ENCODE measurements at regions not wholly inside any gene's neighbourhood (a gene's known extent, or its start where the extent isn't known, plus 50 kb on each side); places are given as distances from the start of the nearest gene placed in this dataset.

GRCh38 chr10:46216836-46217751, 69.7 kb upstream of the ANTXRL start:
- TF ChIP-seq, protein P1, sequence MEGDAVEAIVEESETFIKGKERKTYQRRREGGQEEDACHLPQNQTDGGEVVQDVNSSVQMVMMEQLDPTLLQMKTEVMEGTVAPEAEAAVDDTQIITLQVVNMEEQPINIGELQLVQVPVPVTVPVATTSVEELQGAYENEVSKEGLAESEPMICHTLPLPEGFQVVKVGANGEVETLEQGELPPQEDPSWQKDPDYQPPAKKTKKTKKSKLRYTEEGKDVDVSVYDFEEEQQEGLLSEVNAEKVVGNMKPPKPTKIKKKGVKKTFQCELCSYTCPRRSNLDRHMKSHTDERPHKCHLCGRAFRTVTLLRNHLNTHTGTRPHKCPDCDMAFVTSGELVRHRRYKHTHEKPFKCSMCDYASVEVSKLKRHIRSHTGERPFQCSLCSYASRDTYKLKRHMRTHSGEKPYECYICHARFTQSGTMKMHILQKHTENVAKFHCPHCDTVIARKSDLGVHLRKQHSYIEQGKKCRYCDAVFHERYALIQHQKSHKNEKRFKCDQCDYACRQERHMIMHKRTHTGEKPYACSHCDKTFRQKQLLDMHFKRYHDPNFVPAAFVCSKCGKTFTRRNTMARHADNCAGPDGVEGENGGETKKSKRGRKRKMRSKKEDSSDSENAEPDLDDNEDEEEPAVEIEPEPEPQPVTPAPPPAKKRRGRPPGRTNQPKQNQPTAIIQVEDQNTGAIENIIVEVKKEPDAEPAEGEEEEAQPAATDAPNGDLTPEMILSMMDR (conservative IDR thresholded peaks at IDR 0.05; ENCODE audit: low read length), result no peak
- TF ChIP-seq EZH2phosphoT487 (IDR thresholded peaks at IDR 0.05; ENCODE audit: borderline replicate concordance), result no peak
